Endodermal cell (in vitro differentiated cells): ENCODE measurements at regions not wholly inside any gene's neighbourhood (a gene's known extent, or its start where the extent isn't known, plus 50 kb on each side); places are given as distances from the start of the nearest gene placed in this dataset.

Experiments used
- DNase-seq: peaks from one replicate; pipeline ENCODE4 v3.0.0-alpha.2; 2017
- H3K27ac ChIP-seq: 2 replicates; pipeline ENCODE4 v1.5.1; 2013; ENCODE audit warnings: mild to moderate bottlenecking, low read depth, low read length, moderate library complexity
- H3K27me3 ChIP-seq: 2 replicates; pipeline ENCODE4 v1.6.1; 2013; ENCODE audit warnings: mild to moderate bottlenecking, low read length, moderate library complexity; ENCODE audit not compliant: insufficient read depth, control insufficient read depth, poor library complexity, severe bottlenecking
- H3K36me3 ChIP-seq: 2 replicates; pipeline ENCODE4 v1.7.0; 2013; ENCODE audit warnings: mild to moderate bottlenecking, low read length, moderate library complexity; ENCODE audit not compliant: control insufficient read depth, insufficient read depth
- H3K4me1 ChIP-seq: one replicate; pipeline ENCODE4 v1.7.0; 2013; ENCODE audit warnings: low read length; ENCODE audit not compliant: control insufficient read depth, insufficient read depth
- H3K4me3 ChIP-seq: 2 replicates; pipeline ENCODE4 v1.5.1; 2013; ENCODE audit warnings: mild to moderate bottlenecking, low read length, moderate library complexity
- H3K9ac ChIP-seq: 2 replicates; pipeline ENCODE4 v1.6.1; 2013; ENCODE audit warnings: mild to moderate bottlenecking, low read length, moderate library complexity; ENCODE audit not compliant: poor library complexity, severe bottlenecking; ENCODE audit errors: extremely low read depth
- H3K9me3 ChIP-seq: 2 replicates; pipeline ENCODE4 v1.6.1; 2013; ENCODE audit warnings: mild to moderate bottlenecking, low read length, moderate library complexity; ENCODE audit not compliant: control insufficient read depth
- H3K27ac Mint-ChIP-seq: 2 replicates; pipeline ENCODE4 v1.8.0; 2020; ENCODE audit warnings: mixed read lengths
- H3K27me3 Mint-ChIP-seq: 2 replicates; pipeline ENCODE4 v1.8.0; 2021; ENCODE audit warnings: mild to moderate bottlenecking, mixed read lengths; ENCODE audit not compliant: insufficient read depth
- H3K36me3 Mint-ChIP-seq: 2 replicates; pipeline ENCODE4 v1.8.0; 2020; ENCODE audit warnings: low read depth, mixed read lengths
- H3K4me1 Mint-ChIP-seq: 2 replicates; pipeline ENCODE4 v1.8.0; 2020; ENCODE audit warnings: mixed read lengths
- H3K4me3 Mint-ChIP-seq: 2 replicates; pipeline ENCODE4 v1.8.0; 2020; ENCODE audit warnings: mild to moderate bottlenecking, moderate library complexity, mixed read lengths
- H3K9me3 Mint-ChIP-seq: 2 replicates; pipeline ENCODE4 v1.8.0; 2020; ENCODE audit warnings: mild to moderate bottlenecking, mixed read lengths
- WGBS, 2 experiments: methylation state at CpG; one replicate each; pipeline versions ENCODE4 v1.1.5 to v1.1.7; 2013; ENCODE audit warnings: missing lambda C conversion rate in 2 of 2, mixed read lengths in 1 of 2; ENCODE audit not compliant: insufficient coverage in 1 of 2, insufficient read length in 1 of 2; 5-methylcytosine and 5-hydroxymethylcytosine counted together
- TF ChIP-seq, protein P1 (sequence below): fragments of 200-600 bp; sonication (generic); conservative IDR thresholded peaks from 2 replicates; pipeline ENCODE4 v1.5.0; 2021; ENCODE audit warnings: antibody characterized with exemption, mild to moderate bottlenecking

DNA sequence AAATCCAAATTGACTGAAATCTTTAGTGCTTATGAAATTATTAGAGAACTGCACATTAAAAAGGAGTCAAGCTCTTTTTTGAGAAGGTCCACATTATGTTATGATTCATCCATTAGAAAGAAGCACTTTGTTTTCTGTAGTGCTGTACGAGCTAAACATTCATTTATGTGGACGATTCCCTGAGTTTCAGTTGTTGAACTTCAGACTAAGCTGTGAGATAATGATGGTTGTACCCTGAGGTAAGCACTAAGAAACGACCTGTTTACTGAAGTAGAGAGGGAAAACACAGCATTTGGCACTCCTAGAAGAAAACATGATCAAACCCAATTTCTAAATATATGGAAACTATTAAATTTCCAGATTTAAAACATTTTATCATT, 67.3 kb upstream of the ATP2B1 start:
- Mint-ChIP-seq H3K36me3 (no peaks in the 10 kb centered on the region), H3K27ac (no peak overlapping the region), H3K27me3 (no peaks in the 10 kb centered on the region), H3K4me3 (no peak overlapping the region), H3K9me3 (no peaks in the 10 kb centered on the region), H3K4me1 (peaks cover 22% of the 10 kb centered on the region)
- Histone ChIP-seq H3K4me3 (no peak overlapping the region), H3K27me3 (no peaks in the 10 kb centered on the region), H3K27ac (no peak overlapping the region), H3K9me3 (peaks cover 9% of the 10 kb centered on the region), H3K4me1 (peaks cover 7% of the 10 kb centered on the region), H3K36me3 (no peaks in the 10 kb centered on the region), H3K9ac (no peak overlapping the region)
- DNase-seq: no peak
- WGBS, 2 experiments: 89 to 90% methylated on average over 2 to 3 of the region's 3 CpGs
- TF ChIP-seq, protein P1, sequence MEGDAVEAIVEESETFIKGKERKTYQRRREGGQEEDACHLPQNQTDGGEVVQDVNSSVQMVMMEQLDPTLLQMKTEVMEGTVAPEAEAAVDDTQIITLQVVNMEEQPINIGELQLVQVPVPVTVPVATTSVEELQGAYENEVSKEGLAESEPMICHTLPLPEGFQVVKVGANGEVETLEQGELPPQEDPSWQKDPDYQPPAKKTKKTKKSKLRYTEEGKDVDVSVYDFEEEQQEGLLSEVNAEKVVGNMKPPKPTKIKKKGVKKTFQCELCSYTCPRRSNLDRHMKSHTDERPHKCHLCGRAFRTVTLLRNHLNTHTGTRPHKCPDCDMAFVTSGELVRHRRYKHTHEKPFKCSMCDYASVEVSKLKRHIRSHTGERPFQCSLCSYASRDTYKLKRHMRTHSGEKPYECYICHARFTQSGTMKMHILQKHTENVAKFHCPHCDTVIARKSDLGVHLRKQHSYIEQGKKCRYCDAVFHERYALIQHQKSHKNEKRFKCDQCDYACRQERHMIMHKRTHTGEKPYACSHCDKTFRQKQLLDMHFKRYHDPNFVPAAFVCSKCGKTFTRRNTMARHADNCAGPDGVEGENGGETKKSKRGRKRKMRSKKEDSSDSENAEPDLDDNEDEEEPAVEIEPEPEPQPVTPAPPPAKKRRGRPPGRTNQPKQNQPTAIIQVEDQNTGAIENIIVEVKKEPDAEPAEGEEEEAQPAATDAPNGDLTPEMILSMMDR: no peak

DNA sequence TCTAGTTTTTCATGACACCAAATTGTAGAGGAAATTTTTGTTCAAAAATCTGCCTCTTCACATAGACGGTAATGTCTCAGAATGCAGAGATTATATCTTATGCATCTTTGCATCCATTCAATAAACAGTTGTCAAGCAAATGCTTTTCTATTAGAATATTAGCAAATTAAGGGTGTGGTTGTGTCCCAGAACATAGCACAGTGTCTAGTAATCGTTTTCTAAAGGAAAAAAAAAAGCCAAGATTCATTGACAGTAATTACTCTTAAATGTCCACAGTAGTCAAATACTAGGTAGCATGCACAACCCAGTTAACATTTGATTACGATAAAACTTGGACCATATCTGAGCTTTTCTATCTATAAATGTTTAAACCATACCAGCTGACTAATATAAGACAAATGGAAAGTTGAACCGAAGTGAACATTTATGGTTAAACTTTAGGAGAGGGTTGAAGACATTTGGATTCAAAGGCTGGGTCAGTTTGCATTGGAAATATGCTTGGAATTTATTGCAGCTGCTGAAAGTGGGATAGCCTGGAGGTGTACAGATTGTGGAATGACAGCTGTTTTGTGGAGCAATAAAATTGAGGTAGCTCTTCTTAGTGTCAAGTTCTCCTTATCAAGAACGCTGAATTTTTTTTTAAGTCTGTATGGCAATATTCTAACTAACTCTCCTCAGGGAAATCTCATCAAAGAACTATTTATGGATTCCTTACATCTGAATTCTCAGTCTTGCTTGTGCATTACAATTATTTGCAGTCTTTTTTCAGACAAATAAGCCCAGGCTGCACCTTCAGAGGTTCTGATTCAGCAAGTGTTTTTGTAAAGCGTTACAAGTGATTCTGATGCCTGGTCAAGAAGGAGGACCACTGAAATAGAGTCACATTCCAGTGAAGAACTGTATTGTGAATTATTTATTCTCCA, 66.7 kb upstream of the ATP2B1 start:
- no peak for DNase-seq
- H3K27ac Mint-ChIP-seq: no peak overlapping the region
- Histone ChIP-seq H3K27me3 (no peaks in the 10 kb centered on the region), H3K27ac (no peak overlapping the region), H3K9ac (no peak overlapping the region), H3K4me1 (peaks cover 7% of the 10 kb centered on the region), H3K4me3 (no peak overlapping the region), H3K36me3 (no peaks in the 10 kb centered on the region), H3K9me3 (peaks cover 9% of the 10 kb centered on the region)
- 86 to 94% methylated on average over 4 to 6 of the region's 6 CpGs for WGBS, 2 experiments
- H3K4me1 Mint-ChIP-seq: peaks cover 22% of the 10 kb centered on the region
- H3K36me3 Mint-ChIP-seq: no peaks in the 10 kb centered on the region
- H3K9me3 Mint-ChIP-seq: no peaks in the 10 kb centered on the region
- no peaks in the 10 kb centered on the region for H3K27me3 Mint-ChIP-seq
- no peak overlapping the region for H3K4me3 Mint-ChIP-seq
- TF ChIP-seq, protein P1: no peak

DNA sequence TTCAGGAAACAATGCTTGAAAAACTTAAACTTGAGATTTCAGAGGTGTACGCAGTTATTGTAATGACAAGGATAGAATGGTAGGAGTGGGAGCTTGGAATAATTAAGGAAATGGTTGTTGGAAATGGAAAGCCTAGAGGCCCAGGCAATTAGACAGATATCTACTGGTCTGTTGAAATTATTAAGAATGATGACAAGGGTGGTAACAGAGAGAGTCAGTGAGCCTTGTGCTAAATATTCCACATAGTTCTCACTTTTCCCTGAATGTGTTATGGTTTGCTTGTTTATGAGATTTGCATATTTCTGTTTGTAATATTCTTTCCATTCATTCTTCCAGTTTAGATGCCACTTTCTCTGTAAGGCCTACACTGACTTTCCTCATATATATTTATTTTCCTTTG, 66.0 kb upstream of the ATP2B1 start:
- H3K27me3 Mint-ChIP-seq: no peaks in the 10 kb centered on the region
- 98 to 100% methylated on average over 1 of the region's 1 CpG for WGBS, 2 experiments
- no peaks in the 10 kb centered on the region for H3K36me3 Mint-ChIP-seq
- Histone ChIP-seq H3K27me3 (no peaks in the 10 kb centered on the region), H3K9me3 (peaks cover 9% of the 10 kb centered on the region), H3K4me1 (peaks cover 7% of the 10 kb centered on the region), H3K4me3 (no peak overlapping the region), H3K36me3 (no peaks in the 10 kb centered on the region), H3K9ac (no peak overlapping the region), H3K27ac (no peak overlapping the region)
- H3K4me3 Mint-ChIP-seq: no peak overlapping the region
- DNase-seq: no peak
- no peak overlapping the region for H3K27ac Mint-ChIP-seq
- H3K4me1 Mint-ChIP-seq: peaks cover 22% of the 10 kb centered on the region
- no peaks in the 10 kb centered on the region for H3K9me3 Mint-ChIP-seq
- TF ChIP-seq, protein P1: no peak
